ENCODE measurements at regions not wholly inside any gene's neighbourhood (a gene's known extent, or its start where the extent isn't known, plus 50 kb on each side); places are given as distances from the start of the nearest gene placed in this dataset.

- TF ChIP-seq POLR2A (IDR thresholded peaks at IDR 0.05) (no peak), CTCF (IDR thresholded peaks at IDR 0.05) (no peak), EP300 (IDR thresholded peaks at IDR 0.05) (no peak), POLR2AphosphoS5 (IDR thresholded peaks at IDR 0.05) (no peak)
Observed at GRCh38 chr20:58162986-58163385, 65.5 kb downstream of the ANKRD60 start.
